Body of pancreas (tissue), 4 donors: ENCODE measurements at regions not wholly inside any gene's neighbourhood (a gene's known extent, or its start where the extent isn't known, plus 50 kb on each side); places are given as distances from the start of the nearest gene placed in this dataset.

Experiments
- POLR2A ChIP-seq, 3 donors: fragments of 450-650 bp; IDR thresholded peaks; one replicate each; pipeline ENCODE4 v1.6.1; 2016; ENCODE audit warnings: antibody characterized with exemption in 3 of 3, mild to moderate bottlenecking in 2 of 3
- TF ChIP-seq, protein P1 (sequence below), 7 experiments: fragments of 450-650 bp in 4 of 7; fragments of 200-600 bp in 3 of 7; sonication (generic) in 3 of 7; IDR thresholded peaks; one replicate each; pipeline ENCODE4 v1.5.1; 2016 to 2019; ENCODE audit warnings: antibody characterized with exemption in 7 of 7

DNA sequence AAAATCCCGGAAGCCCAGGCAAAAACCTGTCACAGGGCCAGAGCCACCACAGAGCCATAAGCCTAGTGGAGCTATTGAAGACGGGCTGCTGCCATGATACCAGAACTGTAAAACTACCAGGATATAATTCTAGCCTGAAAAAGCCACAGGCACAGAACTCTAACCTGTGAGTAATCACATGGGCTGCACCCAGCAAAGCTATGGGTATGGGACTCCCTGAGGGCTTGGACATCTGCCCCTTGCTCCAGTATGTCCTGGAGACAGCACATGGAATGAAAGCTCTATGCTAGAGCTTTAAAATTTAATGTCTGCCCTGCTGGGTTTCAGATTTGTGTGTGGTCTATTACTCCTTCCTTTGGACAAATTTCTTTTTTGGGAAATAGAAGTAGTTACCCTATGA, 2183.6 kb upstream of the CELF4 start:
- TF ChIP-seq, protein P1, sequence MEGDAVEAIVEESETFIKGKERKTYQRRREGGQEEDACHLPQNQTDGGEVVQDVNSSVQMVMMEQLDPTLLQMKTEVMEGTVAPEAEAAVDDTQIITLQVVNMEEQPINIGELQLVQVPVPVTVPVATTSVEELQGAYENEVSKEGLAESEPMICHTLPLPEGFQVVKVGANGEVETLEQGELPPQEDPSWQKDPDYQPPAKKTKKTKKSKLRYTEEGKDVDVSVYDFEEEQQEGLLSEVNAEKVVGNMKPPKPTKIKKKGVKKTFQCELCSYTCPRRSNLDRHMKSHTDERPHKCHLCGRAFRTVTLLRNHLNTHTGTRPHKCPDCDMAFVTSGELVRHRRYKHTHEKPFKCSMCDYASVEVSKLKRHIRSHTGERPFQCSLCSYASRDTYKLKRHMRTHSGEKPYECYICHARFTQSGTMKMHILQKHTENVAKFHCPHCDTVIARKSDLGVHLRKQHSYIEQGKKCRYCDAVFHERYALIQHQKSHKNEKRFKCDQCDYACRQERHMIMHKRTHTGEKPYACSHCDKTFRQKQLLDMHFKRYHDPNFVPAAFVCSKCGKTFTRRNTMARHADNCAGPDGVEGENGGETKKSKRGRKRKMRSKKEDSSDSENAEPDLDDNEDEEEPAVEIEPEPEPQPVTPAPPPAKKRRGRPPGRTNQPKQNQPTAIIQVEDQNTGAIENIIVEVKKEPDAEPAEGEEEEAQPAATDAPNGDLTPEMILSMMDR (IDR thresholded peaks at IDR 0.05): no peak
- no peak for TF ChIP-seq POLR2A (IDR thresholded peaks at IDR 0.05)
